Endodermal cell (in vitro differentiated cells): ENCODE measurements at regions not wholly inside any gene's neighbourhood (a gene's known extent, or its start where the extent isn't known, plus 50 kb on each side); places are given as distances from the start of the nearest gene placed in this dataset.
A peak's percentile ranks its signal among the peaks of the same experiment; 100 is the strongest.
"Not testable (repeated sequence)": the region's sequence is repeated elsewhere in the genome, so short reads cannot be mapped to it uniquely, and the experiment has no call there.

Experiments used
- DNase-seq: peaks from one replicate; pipeline ENCODE4 v3.0.0-alpha.2; 2017
- H3K27ac ChIP-seq: 2 replicates; pipeline ENCODE4 v1.5.1; 2013; ENCODE audit warnings: mild to moderate bottlenecking, low read depth, low read length, moderate library complexity
- H3K27me3 ChIP-seq: 2 replicates; pipeline ENCODE4 v1.6.1; 2013; ENCODE audit warnings: mild to moderate bottlenecking, low read length, moderate library complexity; ENCODE audit not compliant: insufficient read depth, control insufficient read depth, poor library complexity, severe bottlenecking
- H3K36me3 ChIP-seq: 2 replicates; pipeline ENCODE4 v1.7.0; 2013; ENCODE audit warnings: mild to moderate bottlenecking, low read length, moderate library complexity; ENCODE audit not compliant: control insufficient read depth, insufficient read depth
- H3K4me1 ChIP-seq: one replicate; pipeline ENCODE4 v1.7.0; 2013; ENCODE audit warnings: low read length; ENCODE audit not compliant: control insufficient read depth, insufficient read depth
- H3K4me3 ChIP-seq: 2 replicates; pipeline ENCODE4 v1.5.1; 2013; ENCODE audit warnings: mild to moderate bottlenecking, low read length, moderate library complexity
- H3K9ac ChIP-seq: 2 replicates; pipeline ENCODE4 v1.6.1; 2013; ENCODE audit warnings: mild to moderate bottlenecking, low read length, moderate library complexity; ENCODE audit not compliant: poor library complexity, severe bottlenecking; ENCODE audit errors: extremely low read depth
- H3K9me3 ChIP-seq: 2 replicates; pipeline ENCODE4 v1.6.1; 2013; ENCODE audit warnings: mild to moderate bottlenecking, low read length, moderate library complexity; ENCODE audit not compliant: control insufficient read depth
- H3K27ac Mint-ChIP-seq: 2 replicates; pipeline ENCODE4 v1.8.0; 2020; ENCODE audit warnings: mixed read lengths
- H3K27me3 Mint-ChIP-seq: 2 replicates; pipeline ENCODE4 v1.8.0; 2021; ENCODE audit warnings: mild to moderate bottlenecking, mixed read lengths; ENCODE audit not compliant: insufficient read depth
- H3K36me3 Mint-ChIP-seq: 2 replicates; pipeline ENCODE4 v1.8.0; 2020; ENCODE audit warnings: low read depth, mixed read lengths
- H3K4me1 Mint-ChIP-seq: 2 replicates; pipeline ENCODE4 v1.8.0; 2020; ENCODE audit warnings: mixed read lengths
- H3K4me3 Mint-ChIP-seq: 2 replicates; pipeline ENCODE4 v1.8.0; 2020; ENCODE audit warnings: mild to moderate bottlenecking, moderate library complexity, mixed read lengths
- H3K9me3 Mint-ChIP-seq: 2 replicates; pipeline ENCODE4 v1.8.0; 2020; ENCODE audit warnings: mild to moderate bottlenecking, mixed read lengths
- CTCF ChIP-seq: fragments of 200-600 bp; sonication (generic); conservative IDR thresholded peaks from 2 replicates; pipeline ENCODE4 v1.5.0; 2021; ENCODE audit warnings: antibody characterized with exemption, mild to moderate bottlenecking
- WGBS, 2 experiments: methylation state at CpG; one replicate each; pipeline versions ENCODE4 v1.1.5 to v1.1.7; 2013; ENCODE audit warnings: missing lambda C conversion rate in 2 of 2, mixed read lengths in 1 of 2; ENCODE audit not compliant: insufficient coverage in 1 of 2, insufficient read length in 1 of 2; 5-methylcytosine and 5-hydroxymethylcytosine counted together

GRCh38 chr3:104206925-104207324 lies 1159.8 kb upstream of the ALCAM start:
- Mint-ChIP-seq H3K36me3 (no peaks in the 10 kb centered on the region), H3K27me3 (no peaks in the 10 kb centered on the region), H3K27ac (no peak overlapping the region), H3K9me3 (no peaks in the 10 kb centered on the region), H3K4me1 (no peaks in the 10 kb centered on the region), H3K4me3 (no peak overlapping the region)
- no peak for DNase-seq
- H3K36me3 ChIP-seq = no peaks in the 10 kb centered on the region
- H3K27ac ChIP-seq = no peak overlapping the region
- TF ChIP-seq CTCF = no peak
- no peaks in the 10 kb centered on the region for H3K9me3 ChIP-seq
- no peaks in the 10 kb centered on the region for H3K27me3 ChIP-seq
- no peak overlapping the region for H3K9ac ChIP-seq
- no peak overlapping the region for H3K4me3 ChIP-seq
- H3K4me1 ChIP-seq = no peaks in the 10 kb centered on the region
- WGBS, 2 experiments = 90 to 91% methylated on average over 1 to 2 of the region's 2 CpGs

- no peaks in the 10 kb centered on the region for H3K36me3 ChIP-seq
- no peaks in the 10 kb centered on the region for H3K27me3 ChIP-seq
- TF ChIP-seq CTCF = peak; percentile 52
- H3K27ac ChIP-seq = no peak overlapping the region
- Mint-ChIP-seq H3K27me3 (no peaks in the 10 kb centered on the region), H3K36me3 (no peaks in the 10 kb centered on the region), H3K4me3 (no peak overlapping the region), H3K4me1 (no peaks in the 10 kb centered on the region), H3K27ac (no peak overlapping the region), H3K9me3 (no peaks in the 10 kb centered on the region)
- H3K9me3 ChIP-seq = no peaks in the 10 kb centered on the region
- no peak for DNase-seq
- H3K4me1 ChIP-seq = no peaks in the 10 kb centered on the region
- WGBS, 2 experiments = no CpG with 5 or more reads among the region's 1 CpG
- no peak overlapping the region for H3K9ac ChIP-seq
- H3K4me3 ChIP-seq = no peak overlapping the region
These were observed 1152.4 kb upstream of the ALCAM start for GRCh38 chr3:104214277-104214676.

- no peaks in the 10 kb centered on the region for H3K9me3 ChIP-seq
- no peak overlapping the region for H3K4me3 Mint-ChIP-seq
- no peak for TF ChIP-seq CTCF
- H3K27ac ChIP-seq = no peak overlapping the region
- H3K27me3 Mint-ChIP-seq = no peaks in the 10 kb centered on the region
- H3K4me3 ChIP-seq = no peak overlapping the region
- WGBS, 2 experiments = 91 to 95% methylated on average over 2 of the region's 2 CpGs
- no peaks in the 10 kb centered on the region for H3K36me3 ChIP-seq
- no peaks in the 10 kb centered on the region for H3K9me3 Mint-ChIP-seq
- H3K4me1 ChIP-seq = no peaks in the 10 kb centered on the region
- no peak overlapping the region for H3K9ac ChIP-seq
- H3K36me3 Mint-ChIP-seq = no peaks in the 10 kb centered on the region
- H3K27ac Mint-ChIP-seq = no peak overlapping the region
- no peaks in the 10 kb centered on the region for H3K27me3 ChIP-seq
- no peak for DNase-seq
- no peaks in the 10 kb centered on the region for H3K4me1 Mint-ChIP-seq
These were observed 1151.8 kb upstream of the ALCAM start for GRCh38 chr3:104214937-104215336.

GRCh38 chr3:104219046-104219445 lies 1147.7 kb upstream of the ALCAM start:
- not testable (repeated sequence) for H3K27ac ChIP-seq, H3K36me3 ChIP-seq, H3K27ac Mint-ChIP-seq, H3K36me3 Mint-ChIP-seq, DNase-seq, H3K4me3 ChIP-seq, H3K9me3 ChIP-seq, H3K9ac ChIP-seq, H3K9me3 Mint-ChIP-seq, H3K27me3 Mint-ChIP-seq, H3K4me3 Mint-ChIP-seq, H3K4me1 Mint-ChIP-seq, H3K4me1 ChIP-seq, H3K27me3 ChIP-seq
- 84 to 100% methylated on average over 1 to 2 of the region's 2 CpGs for WGBS, 2 experiments
